WTC11 (cell line): ENCODE measurements at regions not wholly inside any gene's neighbourhood (a gene's known extent, or its start where the extent isn't known, plus 50 kb on each side); places are given as distances from the start of the nearest gene placed in this dataset.

Source experiments
- ATAC-seq: fragments of 200-7000 bp; cut with Tn5 transposase; 2 replicates; pipeline ENCODE4 v1.10.0; 2021; ENCODE audit warnings: mild to moderate bottlenecking, moderate library complexity
- CTCF ChIA-PET: fragments of 300-600 bp; sonication (Branson Sonifier 250); formaldehyde crosslinking; loops from one replicate; lab custom pipeline; 2021; ENCODE audit warnings: antibody characterized with exemption; lab: Charles Lee
- POLR2A ChIA-PET: fragments of 350-600 bp; sonication (Branson Sonifier 250); formaldehyde crosslinking; loops from one replicate; lab custom pipeline; 2021; ENCODE audit warnings: antibody characterized with exemption; lab: Charles Lee
- DNase-seq: peaks from one replicate; pipeline ENCODE4 v3.0.0; 2021; ENCODE audit warnings: low spot score
- H3K27ac Mint-ChIP-seq: 2 replicates; pipeline ENCODE4 v1.8.0; 2021; ENCODE audit warnings: mixed read lengths
- H3K27me3 Mint-ChIP-seq: 2 replicates; pipeline ENCODE4 v1.8.0; 2021; ENCODE audit warnings: low read depth, mild to moderate bottlenecking, moderate library complexity, mixed read lengths
- H3K36me3 Mint-ChIP-seq: 2 replicates; pipeline ENCODE4 v1.8.0; 2021; ENCODE audit warnings: mixed read lengths
- H3K4me1 Mint-ChIP-seq: 2 replicates; pipeline ENCODE4 v1.8.0; 2022; ENCODE audit warnings: mixed read lengths
- H3K4me3 Mint-ChIP-seq: 2 replicates; pipeline ENCODE4 v1.8.0; 2021; ENCODE audit warnings: mild to moderate bottlenecking, moderate library complexity, mixed read lengths
- H3K9me3 Mint-ChIP-seq: 2 replicates; pipeline ENCODE4 v1.8.0; 2021; ENCODE audit warnings: mixed read lengths
- ARID4B ChIP-seq: sonication (generic); formaldehyde crosslinking; IDR thresholded peaks from 2 replicates; pipeline ENCODE4 v1.8.0; 2023; ENCODE audit warnings: missing genetic modification reagents, mild to moderate bottlenecking, borderline replicate concordance
- ATF6 ChIP-seq: sonication (generic); formaldehyde crosslinking; IDR thresholded peaks from 2 replicates; pipeline ENCODE4 v1.8.1; 2023; ENCODE audit warnings: mild to moderate bottlenecking, missing genetic modification reagents
- CBFB ChIP-seq: sonication (generic); formaldehyde crosslinking; IDR thresholded peaks from 2 replicates; pipeline ENCODE4 v1.8.1; 2022; ENCODE audit warnings: mild to moderate bottlenecking, low read depth, missing genetic modification reagents
- CREM ChIP-seq: sonication (generic); formaldehyde crosslinking; IDR thresholded peaks from 2 replicates; pipeline ENCODE4 v1.8.1; 2022; ENCODE audit warnings: mild to moderate bottlenecking, missing genetic modification reagents, moderate library complexity
- EMX1 ChIP-seq: fragments of 250-450 bp; sonication (Bioruptor Pico); IDR thresholded peaks from 2 replicates; pipeline ENCODE4 v1.8.0; 2021; ENCODE audit warnings: mild to moderate bottlenecking
- ETV6 ChIP-seq: sonication (generic); formaldehyde crosslinking; IDR thresholded peaks from 2 replicates; pipeline ENCODE4 v1.8.1; 2022; ENCODE audit warnings: mild to moderate bottlenecking, missing genetic modification reagents
- FOXJ3 ChIP-seq: sonication (generic); formaldehyde crosslinking; IDR thresholded peaks from 2 replicates; pipeline ENCODE4 v1.9.0; 2021; ENCODE audit warnings: missing genetic modification reagents, mild to moderate bottlenecking, borderline replicate concordance
- GRHL2 ChIP-seq: fragments of 250-450 bp; sonication (Bioruptor Pico); IDR thresholded peaks from 2 replicates; pipeline ENCODE4 v1.8.0; 2022; ENCODE audit warnings: mild to moderate bottlenecking, moderate library complexity; ENCODE audit not compliant: insufficient replicate concordance, severe bottlenecking
- NR1H2 ChIP-seq: sonication (generic); formaldehyde crosslinking; IDR thresholded peaks from 2 replicates; pipeline ENCODE4 v1.9.0; 2021; ENCODE audit warnings: mild to moderate bottlenecking, moderate library complexity, missing genetic modification reagents
- ZNF219 ChIP-seq: sonication (generic); formaldehyde crosslinking; IDR thresholded peaks from 2 replicates; pipeline ENCODE4 v1.8.0; 2023; ENCODE audit warnings: missing genetic modification reagents, mild to moderate bottlenecking, borderline replicate concordance
- ZNF416 ChIP-seq: fragments of 250-450 bp; sonication (Bioruptor Pico); IDR thresholded peaks from 2 replicates; pipeline ENCODE4 v1.9.0; 2021; ENCODE audit warnings: mild to moderate bottlenecking, inconsistent platforms
- ZNF423 ChIP-seq: fragments of 250-450 bp; sonication (Bioruptor Pico); IDR thresholded peaks from 2 replicates; pipeline ENCODE4 v2.1.2; 2022; ENCODE audit warnings: mild to moderate bottlenecking, moderate library complexity
- TF ChIP-seq, protein P1 (sequence below): fragments of 250-450 bp; sonication (Bioruptor Pico); IDR thresholded peaks from 2 replicates; pipeline ENCODE4 v1.9.0; 2021; ENCODE audit warnings: mild to moderate bottlenecking, borderline replicate concordance
- TF ChIP-seq, protein P2 (sequence below): sonication (generic); formaldehyde crosslinking; IDR thresholded peaks from 2 replicates; pipeline ENCODE4 v1.8.1; 2022; ENCODE audit warnings: low read depth, mild to moderate bottlenecking, moderate library complexity, missing genetic modification reagents, borderline replicate concordance
- TF ChIP-seq, protein P3 (sequence below): fragments of 200-600 bp; IDR thresholded peaks from 2 replicates; pipeline ENCODE4 v1.8.0; 2022; ENCODE audit warnings: antibody characterized with exemption
- TF ChIP-seq, protein P4 (sequence below): sonication (generic); formaldehyde crosslinking; IDR thresholded peaks from 2 replicates; pipeline ENCODE4 v1.8.1; 2022; ENCODE audit warnings: mild to moderate bottlenecking, moderate library complexity, missing genetic modification reagents

DNA sequence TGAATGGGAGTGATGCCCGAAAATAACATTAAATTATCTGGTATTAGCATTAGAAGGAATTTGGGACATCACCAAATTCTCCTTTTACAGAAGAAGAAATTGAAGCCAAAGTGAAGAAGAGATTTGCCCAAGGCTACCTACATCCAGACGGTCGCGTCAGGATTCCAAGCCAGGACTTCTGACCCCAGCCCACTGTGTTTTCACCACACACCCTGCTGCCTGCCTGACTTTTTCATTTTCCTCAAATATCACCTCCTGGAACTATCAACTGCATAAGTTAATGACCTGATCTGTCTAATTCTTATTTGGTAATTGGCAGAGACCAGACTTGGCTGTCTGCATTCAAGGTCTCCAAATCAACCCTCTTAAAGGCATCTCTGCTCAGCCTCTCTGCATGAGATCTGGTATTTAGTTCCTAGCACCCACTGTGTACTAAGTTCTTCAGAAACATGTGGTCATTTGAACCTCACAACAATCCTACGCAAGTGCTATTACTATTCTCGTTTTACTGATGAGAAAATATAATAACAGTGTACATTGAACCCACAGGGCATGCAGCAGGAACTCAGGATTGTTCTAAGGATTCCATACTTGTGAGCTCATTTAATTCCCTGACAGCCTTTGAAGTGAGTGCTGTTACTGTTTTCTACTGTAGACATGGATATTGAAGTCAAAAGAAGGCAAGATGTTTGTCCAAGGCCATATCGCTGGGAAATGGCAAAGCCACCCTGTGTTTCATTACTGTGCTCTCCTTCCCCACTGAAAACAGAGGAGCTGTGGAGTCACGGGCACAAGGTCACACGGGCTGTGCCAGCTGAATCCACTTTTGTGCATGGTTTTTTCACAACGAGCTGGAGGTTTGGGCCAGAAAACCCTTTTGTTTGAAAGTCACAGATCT is 195.2 kb upstream of the C1QTNF7 start:
- Mint-ChIP-seq H3K27ac (no peak overlapping the region), H3K4me1 (peaks cover 17% of the 10 kb centered on the region), H3K9me3 (peaks cover 4% of the 10 kb centered on the region; the same call in 1 of the 2 replicates), H3K27me3 (no peaks in the 10 kb centered on the region), H3K36me3 (no peaks in the 10 kb centered on the region), H3K4me3 (no peak overlapping the region)
- ChIA-PET POLR2A (interaction anchor here (0.5 kb wide), 1 partner anchor 927 kb away, joined by 3 read pairs; no protein-coding TSS in a partner anchor), CTCF (interaction anchor here (1.1 to 2.4 kb wide), 4 partner anchors 164 to 238 kb away, joined by 3 to 13 read pairs (median 8); partner anchors contain the start of gene CC2D2A)
- ATAC-seq = no peak
- no peak for DNase-seq
- no peak for TF ChIP-seq ETV6 (CRISPR knock-in tag)
- TF ChIP-seq, protein P1, sequence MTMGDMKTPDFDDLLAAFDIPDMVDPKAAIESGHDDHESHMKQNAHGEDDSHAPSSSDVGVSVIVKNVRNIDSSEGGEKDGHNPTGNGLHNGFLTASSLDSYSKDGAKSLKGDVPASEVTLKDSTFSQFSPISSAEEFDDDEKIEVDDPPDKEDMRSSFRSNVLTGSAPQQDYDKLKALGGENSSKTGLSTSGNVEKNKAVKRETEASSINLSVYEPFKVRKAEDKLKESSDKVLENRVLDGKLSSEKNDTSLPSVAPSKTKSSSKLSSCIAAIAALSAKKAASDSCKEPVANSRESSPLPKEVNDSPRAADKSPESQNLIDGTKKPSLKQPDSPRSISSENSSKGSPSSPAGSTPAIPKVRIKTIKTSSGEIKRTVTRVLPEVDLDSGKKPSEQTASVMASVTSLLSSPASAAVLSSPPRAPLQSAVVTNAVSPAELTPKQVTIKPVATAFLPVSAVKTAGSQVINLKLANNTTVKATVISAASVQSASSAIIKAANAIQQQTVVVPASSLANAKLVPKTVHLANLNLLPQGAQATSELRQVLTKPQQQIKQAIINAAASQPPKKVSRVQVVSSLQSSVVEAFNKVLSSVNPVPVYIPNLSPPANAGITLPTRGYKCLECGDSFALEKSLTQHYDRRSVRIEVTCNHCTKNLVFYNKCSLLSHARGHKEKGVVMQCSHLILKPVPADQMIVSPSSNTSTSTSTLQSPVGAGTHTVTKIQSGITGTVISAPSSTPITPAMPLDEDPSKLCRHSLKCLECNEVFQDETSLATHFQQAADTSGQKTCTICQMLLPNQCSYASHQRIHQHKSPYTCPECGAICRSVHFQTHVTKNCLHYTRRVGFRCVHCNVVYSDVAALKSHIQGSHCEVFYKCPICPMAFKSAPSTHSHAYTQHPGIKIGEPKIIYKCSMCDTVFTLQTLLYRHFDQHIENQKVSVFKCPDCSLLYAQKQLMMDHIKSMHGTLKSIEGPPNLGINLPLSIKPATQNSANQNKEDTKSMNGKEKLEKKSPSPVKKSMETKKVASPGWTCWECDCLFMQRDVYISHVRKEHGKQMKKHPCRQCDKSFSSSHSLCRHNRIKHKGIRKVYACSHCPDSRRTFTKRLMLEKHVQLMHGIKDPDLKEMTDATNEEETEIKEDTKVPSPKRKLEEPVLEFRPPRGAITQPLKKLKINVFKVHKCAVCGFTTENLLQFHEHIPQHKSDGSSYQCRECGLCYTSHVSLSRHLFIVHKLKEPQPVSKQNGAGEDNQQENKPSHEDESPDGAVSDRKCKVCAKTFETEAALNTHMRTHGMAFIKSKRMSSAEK (CRISPR knock-in tag) = no peak
- TF ChIP-seq, protein P2, sequence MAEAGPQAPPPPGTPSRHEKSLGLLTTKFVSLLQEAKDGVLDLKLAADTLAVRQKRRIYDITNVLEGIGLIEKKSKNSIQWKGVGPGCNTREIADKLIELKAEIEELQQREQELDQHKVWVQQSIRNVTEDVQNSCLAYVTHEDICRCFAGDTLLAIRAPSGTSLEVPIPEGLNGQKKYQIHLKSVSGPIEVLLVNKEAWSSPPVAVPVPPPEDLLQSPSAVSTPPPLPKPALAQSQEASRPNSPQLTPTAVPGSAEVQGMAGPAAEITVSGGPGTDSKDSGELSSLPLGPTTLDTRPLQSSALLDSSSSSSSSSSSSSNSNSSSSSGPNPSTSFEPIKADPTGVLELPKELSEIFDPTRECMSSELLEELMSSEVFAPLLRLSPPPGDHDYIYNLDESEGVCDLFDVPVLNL (CRISPR knock-in tag) = no peak
- TF ChIP-seq ZNF416 (CRISPR knock-in tag) = no peak
- TF ChIP-seq GRHL2 (CRISPR knock-in tag) = no peak
- no peak for TF ChIP-seq NR1H2 (CRISPR knock-in tag)
- no peak for TF ChIP-seq ZNF423 (CRISPR knock-in tag)

- Mint-ChIP-seq H3K36me3 (no peaks in the 10 kb centered on the region), H3K9me3 (peaks cover 4% of the 10 kb centered on the region; the same call in 1 of the 2 replicates), H3K27me3 (no peaks in the 10 kb centered on the region), H3K4me3 (no peak overlapping the region), H3K27ac (no peak overlapping the region; the same call in 1 of the 2 replicates), H3K4me1 (peaks cover 14% of the 10 kb centered on the region)
- POLR2A ChIA-PET = interaction anchor here (0.5 kb wide), 1 partner anchor 928 kb away, joined by 3 read pairs; no protein-coding TSS in a partner anchor
- ATAC-seq (no peak), DNase-seq (no peak)
- CTCF ChIA-PET = interaction anchor here (0.5 to 2.4 kb wide), 5 partner anchors 163 to 238 kb away, joined by 3 to 13 read pairs (median 3); partner anchors contain the start of gene CC2D2A
- TF ChIP-seq, protein P3, sequence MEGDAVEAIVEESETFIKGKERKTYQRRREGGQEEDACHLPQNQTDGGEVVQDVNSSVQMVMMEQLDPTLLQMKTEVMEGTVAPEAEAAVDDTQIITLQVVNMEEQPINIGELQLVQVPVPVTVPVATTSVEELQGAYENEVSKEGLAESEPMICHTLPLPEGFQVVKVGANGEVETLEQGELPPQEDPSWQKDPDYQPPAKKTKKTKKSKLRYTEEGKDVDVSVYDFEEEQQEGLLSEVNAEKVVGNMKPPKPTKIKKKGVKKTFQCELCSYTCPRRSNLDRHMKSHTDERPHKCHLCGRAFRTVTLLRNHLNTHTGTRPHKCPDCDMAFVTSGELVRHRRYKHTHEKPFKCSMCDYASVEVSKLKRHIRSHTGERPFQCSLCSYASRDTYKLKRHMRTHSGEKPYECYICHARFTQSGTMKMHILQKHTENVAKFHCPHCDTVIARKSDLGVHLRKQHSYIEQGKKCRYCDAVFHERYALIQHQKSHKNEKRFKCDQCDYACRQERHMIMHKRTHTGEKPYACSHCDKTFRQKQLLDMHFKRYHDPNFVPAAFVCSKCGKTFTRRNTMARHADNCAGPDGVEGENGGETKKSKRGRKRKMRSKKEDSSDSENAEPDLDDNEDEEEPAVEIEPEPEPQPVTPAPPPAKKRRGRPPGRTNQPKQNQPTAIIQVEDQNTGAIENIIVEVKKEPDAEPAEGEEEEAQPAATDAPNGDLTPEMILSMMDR = no peak
- TF ChIP-seq ATF6 (CRISPR knock-in tag) (no peak), ARID4B (CRISPR knock-in tag) (no peak), ZNF423 (CRISPR knock-in tag) (no peak), CREM (no peak), FOXJ3 (no peak), ZNF219 (CRISPR knock-in tag) (no peak), CBFB (CRISPR knock-in tag) (no peak), EMX1 (no peak)
- TF ChIP-seq, protein P2 (CRISPR knock-in tag) = no peak
- TF ChIP-seq, protein P4, sequence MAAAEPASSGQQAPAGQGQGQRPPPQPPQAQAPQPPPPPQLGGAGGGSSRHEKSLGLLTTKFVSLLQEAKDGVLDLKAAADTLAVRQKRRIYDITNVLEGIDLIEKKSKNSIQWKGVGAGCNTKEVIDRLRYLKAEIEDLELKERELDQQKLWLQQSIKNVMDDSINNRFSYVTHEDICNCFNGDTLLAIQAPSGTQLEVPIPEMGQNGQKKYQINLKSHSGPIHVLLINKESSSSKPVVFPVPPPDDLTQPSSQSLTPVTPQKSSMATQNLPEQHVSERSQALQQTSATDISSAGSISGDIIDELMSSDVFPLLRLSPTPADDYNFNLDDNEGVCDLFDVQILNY = no peak
Observed at GRCh38 chr4:15233264-15233597, 194.6 kb upstream of the C1QTNF7 start.
